GM12874 (cell line): ENCODE measurements at regions not wholly inside any gene's neighbourhood (a gene's known extent, or its start where the extent isn't known, plus 50 kb on each side); places are given as distances from the start of the nearest gene placed in this dataset.

Source experiments
- CTCF ChIP-seq: IDR thresholded peaks from 2 replicates; pipeline ENCODE4 v1.5.1; 2011; ENCODE audit warnings: low read depth, mild to moderate bottlenecking, control low read depth, low read length, moderate library complexity; ENCODE audit not compliant: insufficient read depth

- no peak for TF ChIP-seq CTCF
Measured at GRCh38 chr5:171676286-171676944, 109.2 kb upstream of the SMIM23 start.

- TF ChIP-seq CTCF = no peak
Measured at GRCh38 chr5:171678646-171679045, 107.0 kb upstream of the SMIM23 start.

- TF ChIP-seq CTCF = no peak
Measured at GRCh38 chr5:171680485-171680884, 105.1 kb upstream of the SMIM23 start.

GRCh38 chr5:171681061-171681460 is 104.6 kb upstream of the SMIM23 start:
- no peak for TF ChIP-seq CTCF

GRCh38 chr5:171681677-171682076 is 103.9 kb upstream of the SMIM23 start:
- TF ChIP-seq CTCF = no peak

- TF ChIP-seq CTCF = no peak
Measured at GRCh38 chr5:171682801-171683200, 102.8 kb upstream of the SMIM23 start.

GRCh38 chr5:171684169-171684568 is 101.4 kb upstream of the SMIM23 start:
- TF ChIP-seq CTCF = no peak
